Fibroblast of lung (primary cell): ENCODE measurements at regions not wholly inside any gene's neighbourhood (a gene's known extent, or its start where the extent isn't known, plus 50 kb on each side); places are given as distances from the start of the nearest gene placed in this dataset.

ENCODE experiments used
- DNase-seq, 2 donors: peaks; one replicate each; pipeline versions ENCODE4 v3.0.0 to v3.0.0-alpha.2; 2010; ENCODE audit warnings: low read depth in 2 of 2
- H2AFZ ChIP-seq: 2 replicates; pipeline ENCODE4 v1.5.1; 2012; ENCODE audit warnings: low read length, control low read depth, inconsistent platforms
- H3K27ac ChIP-seq: 2 replicates; pipeline ENCODE4 v1.5.1; 2011; ENCODE audit warnings: low read length, control low read depth; ENCODE audit not compliant: insufficient read depth
- H3K27me3 ChIP-seq: 2 replicates; pipeline ENCODE4 v1.5.1; 2011; ENCODE audit warnings: mild to moderate bottlenecking, low read length; ENCODE audit not compliant: control insufficient read depth, insufficient read depth
- H3K36me3 ChIP-seq: 2 replicates; pipeline ENCODE4 v1.5.1; 2011; ENCODE audit warnings: low read length; ENCODE audit not compliant: control insufficient read depth, insufficient read depth
- H3K4me1 ChIP-seq: 2 replicates; pipeline ENCODE4 v1.5.1; 2011; ENCODE audit warnings: low read length; ENCODE audit not compliant: control insufficient read depth, insufficient read depth; ENCODE audit errors: extremely low read depth
- H3K4me2 ChIP-seq: 2 replicates; pipeline ENCODE4 v1.5.1; 2011; ENCODE audit warnings: low read length, control low read depth; ENCODE audit not compliant: insufficient read depth; ENCODE audit errors: extremely low read depth
- H3K4me3 ChIP-seq, 4 experiments: fragments of 200-600 bp in 1 of 4; sonication (generic) in 1 of 4; replicated peaks in 1 of 4; 2 replicates each; pipeline ENCODE4 v1.5.1; 2011 to 2016; ENCODE audit warnings: low read length in 4 of 4, low read depth in 3 of 4, mild to moderate bottlenecking in 3 of 4, control low read depth in 2 of 4, inconsistent platforms in 1 of 4, mixed read lengths in 1 of 4; ENCODE audit not compliant: insufficient read depth in 1 of 4; ENCODE audit errors: control extremely low read depth in 1 of 4
- H3K79me2 ChIP-seq: 2 replicates; pipeline ENCODE4 v1.5.1; 2012; ENCODE audit warnings: mild to moderate bottlenecking, low read length, inconsistent platforms; ENCODE audit not compliant: control insufficient read depth, insufficient read depth
- H3K9ac ChIP-seq: 2 replicates; pipeline ENCODE4 v1.5.1; 2011; ENCODE audit warnings: mild to moderate bottlenecking, low read length, control low read depth; ENCODE audit not compliant: insufficient read depth
- H3K9me3 ChIP-seq: 2 replicates; pipeline ENCODE4 v1.5.1; 2012; ENCODE audit warnings: low read depth, low read length; ENCODE audit not compliant: control insufficient read depth, insufficient read depth
- H4K20me1 ChIP-seq: 2 replicates; pipeline ENCODE4 v1.5.1; 2011; ENCODE audit warnings: low read length; ENCODE audit not compliant: control insufficient read depth, insufficient read depth; ENCODE audit errors: extremely low read depth
- CTCF ChIP-seq, 2 donors: IDR thresholded peaks in 1 of 2; conservative IDR thresholded peaks in 1 of 2; 1 replicate in 1 of 2; 2 replicates in 1 of 2; pipeline ENCODE4 v1.5.1; 2011 to 2012; ENCODE audit warnings: low read length in 2 of 2, control low read depth in 1 of 2, inconsistent platforms in 1 of 2, low read depth in 1 of 2, mild to moderate bottlenecking in 1 of 2
- EZH2 ChIP-seq: IDR thresholded peaks from 2 replicates; pipeline ENCODE4 v1.5.1; 2012; ENCODE audit warnings: low read length, control low read depth, mild to moderate bottlenecking; ENCODE audit errors: missing control alignments

GRCh38 chr2:186017278-186017677 is 278.7 kb downstream of the FSIP2 start:
- Histone ChIP-seq H2AFZ (no peak overlapping the region), H3K36me3 (no peaks in the 10 kb centered on the region), H3K79me2 (no peaks in the 10 kb centered on the region), H3K27ac (no peak overlapping the region), H3K4me1 (no peaks in the 10 kb centered on the region), H3K27me3 (no peaks in the 10 kb centered on the region), H3K4me2 (no peak overlapping the region), H3K9me3 (no peaks in the 10 kb centered on the region), H3K4me3 (no peak overlapping the region), H4K20me1 (no peaks in the 10 kb centered on the region), H3K9ac (no peak overlapping the region)
- TF ChIP-seq EZH2 (no peak), CTCF (conservative IDR thresholded peaks at IDR 0.05 in 1 of 2, IDR thresholded peaks at IDR 0.05 in 1 of 2; ENCODE audit: low read depth in 1 of 2, low read length in 2 of 2) (no peak)
- DNase-seq, result no peak

- H3K36me3 ChIP-seq, result no peaks in the 10 kb centered on the region
- DNase-seq, result no peak
- no peak overlapping the region for H3K4me3 ChIP-seq
- no peaks in the 10 kb centered on the region for H3K4me1 ChIP-seq
- H3K27me3 ChIP-seq, result no peaks in the 10 kb centered on the region
- no peaks in the 10 kb centered on the region for H3K9me3 ChIP-seq
- H3K79me2 ChIP-seq, result no peaks in the 10 kb centered on the region
- H3K4me2 ChIP-seq, result no peak overlapping the region
- H3K9ac ChIP-seq, result no peak overlapping the region
- TF ChIP-seq EZH2 (no peak), CTCF (conservative IDR thresholded peaks at IDR 0.05 in 1 of 2, IDR thresholded peaks at IDR 0.05 in 1 of 2; ENCODE audit: low read depth in 1 of 2, low read length in 2 of 2) (no peak)
- H4K20me1 ChIP-seq, result no peaks in the 10 kb centered on the region
- no peak overlapping the region for H3K27ac ChIP-seq
- no peak overlapping the region for H2AFZ ChIP-seq
Observed at GRCh38 chr2:186024921-186025320, 286.3 kb downstream of the FSIP2 start.

- no peak overlapping the region for H2AFZ ChIP-seq
- no peaks in the 10 kb centered on the region for H3K36me3 ChIP-seq
- H3K4me3 ChIP-seq, result no peak overlapping the region
- H3K4me2 ChIP-seq, result no peak overlapping the region
- H3K9ac ChIP-seq, result no peak overlapping the region
- no peak for DNase-seq
- no peaks in the 10 kb centered on the region for H4K20me1 ChIP-seq
- no peaks in the 10 kb centered on the region for H3K4me1 ChIP-seq
- H3K27me3 ChIP-seq, result no peaks in the 10 kb centered on the region
- H3K79me2 ChIP-seq, result no peaks in the 10 kb centered on the region
- no peak for TF ChIP-seq CTCF (conservative IDR thresholded peaks at IDR 0.05 in 1 of 2, IDR thresholded peaks at IDR 0.05 in 1 of 2; ENCODE audit: low read depth in 1 of 2, low read length in 2 of 2)
- TF ChIP-seq EZH2, result no peak
- H3K27ac ChIP-seq, result no peak overlapping the region
- H3K9me3 ChIP-seq, result no peaks in the 10 kb centered on the region
Observed at GRCh38 chr2:186027922-186028321, 289.3 kb downstream of the FSIP2 start.
